ENCODE measurements at regions not wholly inside any gene's neighbourhood (a gene's known extent, or its start where the extent isn't known, plus 50 kb on each side); places are given as distances from the start of the nearest gene placed in this dataset.
A peak's percentile ranks its signal among the peaks of the same experiment; 100 is the strongest.

DNA sequence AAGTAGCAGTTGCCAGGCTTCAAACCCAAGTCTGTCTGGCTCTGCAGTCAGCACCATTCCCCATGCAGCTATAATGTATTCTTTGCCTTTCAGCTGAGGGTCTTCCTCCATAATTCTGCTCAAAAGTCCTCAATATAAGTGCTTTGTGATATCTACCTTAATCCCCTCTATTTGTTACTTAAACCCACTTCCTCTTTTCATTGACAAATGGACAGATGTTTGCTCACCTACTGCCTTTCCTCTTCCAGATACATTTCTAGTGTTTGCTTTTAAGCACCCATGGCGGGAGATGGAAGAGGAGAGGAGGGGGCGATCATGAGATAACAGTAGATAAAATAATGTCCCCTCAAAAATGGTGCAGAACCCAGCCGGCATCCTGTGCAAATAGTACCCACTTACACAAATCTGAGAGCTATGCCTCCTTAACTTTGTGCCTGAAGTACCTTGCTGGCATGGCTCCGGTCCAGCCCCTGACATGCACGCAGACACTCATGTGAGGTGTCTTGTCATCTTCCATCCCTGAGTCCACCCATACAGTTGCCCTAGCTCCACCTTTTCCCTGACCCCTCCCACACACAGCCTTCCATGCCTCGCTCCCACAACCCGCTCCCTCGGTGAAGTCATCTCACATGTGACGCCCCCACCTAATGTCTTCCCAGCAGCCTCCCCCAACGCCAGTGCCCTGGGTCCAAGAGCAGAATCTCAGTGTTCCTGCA is 109.6 kb downstream of the TRIM29 start:
- Mint-ChIP-seq H3K9me3 (no peaks in the 10 kb centered on the region), H3K36me3 (ENCODE audit: insufficient read depth in 1 of 3, low read depth in 3 of 3) (no peaks in the 10 kb centered on the region), H3K4me1 (peaks cover 40 to 55% of the 10 kb centered on the region in 2 experiments), H3K27me3 (ENCODE audit: low read depth) (peaks cover 27% of the 10 kb centered on the region), H3K27ac (peak overlapping the region in 1 of 3 experiments; percentile 11; a peak in 1 of 7 replicates), H3K4me3 (no peak overlapping the region)
- Histone ChIP-seq H3K14ac (ENCODE audit: insufficient read depth, low read length) (no peak overlapping the region), H3K23ac (ENCODE audit: insufficient read length, low read depth, low read length) (no peak overlapping the region), H3K79me1 (ENCODE audit: insufficient read depth, low read depth, low read length, poor library complexity, severe bottlenecking) (no peaks in the 10 kb centered on the region), H3K79me2 (ENCODE audit: insufficient read depth, low read length) (no peaks in the 10 kb centered on the region), H2AK5ac (ENCODE audit: insufficient read length, low read length) (no peak overlapping the region), H2BK120ac (ENCODE audit: low read depth, low read length, poor library complexity, severe bottlenecking) (no peak overlapping the region), H3K4ac (ENCODE audit: low read depth, low read length) (no peak overlapping the region), H3K9me3 (ENCODE audit: control insufficient read depth, low read depth, low read length) (no peaks in the 10 kb centered on the region), H2BK5ac (ENCODE audit: insufficient read length, low read length) (no peak overlapping the region), H2BK15ac (ENCODE audit: low read depth, low read length) (no peak overlapping the region), H3K9ac (ENCODE audit: extremely low read depth, insufficient read length, low read length) (no peak overlapping the region), H4K8ac (replicated peaks; ENCODE audit: insufficient read length, low read depth, low read length) (no peak overlapping the region), H3K27ac (ENCODE audit: insufficient read length, low read depth, low read length) (no peak overlapping the region), H3K56ac (ENCODE audit: insufficient read length, low read depth, low read length) (no peak overlapping the region), H3K27me3 (ENCODE audit: insufficient read depth, low read length) (no peaks in the 10 kb centered on the region), H4K20me1 (ENCODE audit: control insufficient read depth, insufficient read depth, insufficient read length) (no peaks in the 10 kb centered on the region), H3K4me2 (ENCODE audit: insufficient read depth, insufficient read length, low read length) (no peak overlapping the region), H3T11ph (ENCODE audit: low read length) (no peak overlapping the region), H3K18ac (ENCODE audit: insufficient read length, low read depth, low read length) (no peak overlapping the region), H2AFZ (ENCODE audit: low read length) (no peak overlapping the region), H3K23me2 (ENCODE audit: insufficient read length, low read depth, low read length, poor library complexity, severe bottlenecking) (no peaks in the 10 kb centered on the region), H4K5ac (ENCODE audit: insufficient read length, low read depth, low read length) (no peak overlapping the region), H4K91ac (ENCODE audit: insufficient read length, low read depth, low read length) (no peak overlapping the region), H2BK12ac (ENCODE audit: insufficient read length, low read depth, low read length) (no peak overlapping the region), H2BK20ac (ENCODE audit: low read depth, low read length, poor library complexity, severe bottlenecking) (no peak overlapping the region), H3K4me1 (ENCODE audit: insufficient read depth, low read length) (peaks cover 5% of the 10 kb centered on the region; the same call in 1 of the 2 replicates)
- no CpG with 5 or more reads among the region's 10 CpGs for WGBS (ENCODE audit: extremely low coverage, insufficient read length, low lambda C conversion rate)
- DNase-seq, result peak; percentile 15
- TF ChIP-seq, protein P1, sequence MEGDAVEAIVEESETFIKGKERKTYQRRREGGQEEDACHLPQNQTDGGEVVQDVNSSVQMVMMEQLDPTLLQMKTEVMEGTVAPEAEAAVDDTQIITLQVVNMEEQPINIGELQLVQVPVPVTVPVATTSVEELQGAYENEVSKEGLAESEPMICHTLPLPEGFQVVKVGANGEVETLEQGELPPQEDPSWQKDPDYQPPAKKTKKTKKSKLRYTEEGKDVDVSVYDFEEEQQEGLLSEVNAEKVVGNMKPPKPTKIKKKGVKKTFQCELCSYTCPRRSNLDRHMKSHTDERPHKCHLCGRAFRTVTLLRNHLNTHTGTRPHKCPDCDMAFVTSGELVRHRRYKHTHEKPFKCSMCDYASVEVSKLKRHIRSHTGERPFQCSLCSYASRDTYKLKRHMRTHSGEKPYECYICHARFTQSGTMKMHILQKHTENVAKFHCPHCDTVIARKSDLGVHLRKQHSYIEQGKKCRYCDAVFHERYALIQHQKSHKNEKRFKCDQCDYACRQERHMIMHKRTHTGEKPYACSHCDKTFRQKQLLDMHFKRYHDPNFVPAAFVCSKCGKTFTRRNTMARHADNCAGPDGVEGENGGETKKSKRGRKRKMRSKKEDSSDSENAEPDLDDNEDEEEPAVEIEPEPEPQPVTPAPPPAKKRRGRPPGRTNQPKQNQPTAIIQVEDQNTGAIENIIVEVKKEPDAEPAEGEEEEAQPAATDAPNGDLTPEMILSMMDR (conservative IDR thresholded peaks at IDR 0.05), result no peak
